Smooth muscle cell (in vitro differentiated cells): ENCODE measurements at regions not wholly inside any gene's neighbourhood (a gene's known extent, or its start where the extent isn't known, plus 50 kb on each side); places are given as distances from the start of the nearest gene placed in this dataset.

Source experiments
- DNase-seq: peaks from one replicate; lab custom pipeline; 2025; ENCODE audit not compliant: unreplicated experiment; lab: John Stamatoyannopoulos, UW
- H2AFZ ChIP-seq: fragments of 200-600 bp; sonication (generic); 2 replicates; pipeline ENCODE4 v1.6.0; 2016; ENCODE audit warnings: antibody characterized with exemption, low read depth, mild to moderate bottlenecking
- H3F3A ChIP-seq: fragments of 200-600 bp; sonication (generic); 2 replicates; pipeline ENCODE4 v1.6.0; 2017; ENCODE audit warnings: antibody characterized with exemption, low read depth
- H3K27ac ChIP-seq: fragments of 200-600 bp; sonication (generic); 2 replicates; pipeline ENCODE4 v1.5.1; 2016; ENCODE audit warnings: low read depth, mild to moderate bottlenecking
- H3K27me3 ChIP-seq: fragments of 200-600 bp; sonication (generic); 2 replicates; pipeline ENCODE4 v1.6.1; 2016; ENCODE audit warnings: low read depth, mild to moderate bottlenecking
- H3K36me3 ChIP-seq: fragments of 200-600 bp; sonication (generic); 2 replicates; pipeline ENCODE4 v1.5.1; 2016; ENCODE audit warnings: low read depth
- H3K4me1 ChIP-seq: fragments of 200-600 bp; sonication (generic); 2 replicates; pipeline ENCODE4 v1.5.1; 2016; ENCODE audit warnings: low read depth
- H3K4me2 ChIP-seq: fragments of 200-600 bp; sonication (generic); 2 replicates; pipeline ENCODE4 v1.6.0; 2016; ENCODE audit warnings: mild to moderate bottlenecking
- H3K4me3 ChIP-seq: fragments of 200-600 bp; sonication (generic); 2 replicates; pipeline ENCODE4 v1.5.1; 2016; ENCODE audit warnings: mild to moderate bottlenecking
- H3K79me2 ChIP-seq: fragments of 200-600 bp; sonication (generic); 2 replicates; pipeline ENCODE4 v1.6.0; 2016; ENCODE audit warnings: low read depth, mild to moderate bottlenecking
- H3K9ac ChIP-seq: fragments of 200-600 bp; sonication (generic); 2 replicates; pipeline ENCODE4 v1.6.0; 2016; ENCODE audit warnings: low read depth
- H3K9me3 ChIP-seq: fragments of 200-600 bp; sonication (generic); replicated peaks from 2 replicates; pipeline ENCODE4 v1.5.1; 2016; ENCODE audit warnings: low read depth
- H4K20me1 ChIP-seq: fragments of 200-600 bp; sonication (generic); 2 replicates; pipeline ENCODE4 v1.6.0; 2016; ENCODE audit warnings: low read depth
- CTCF ChIP-seq: fragments of 200-600 bp; sonication (generic); IDR thresholded peaks from 2 replicates; pipeline ENCODE4 v1.5.1; 2017; ENCODE audit warnings: borderline replicate concordance, mild to moderate bottlenecking, antibody characterized with exemption; ENCODE audit not compliant: insufficient read depth, poor library complexity, severe bottlenecking
- WGBS: methylation state at CpG from one replicate; pipeline ENCODE4 v1.1.7; 2016; ENCODE audit warnings: low lambda C conversion rate; 5-methylcytosine and 5-hydroxymethylcytosine counted together

GRCh38 chr5:5658889-5659465, 236.5 kb downstream of the ICE1 start:
- Histone ChIP-seq H3K4me2 (peak overlapping the region; percentile 78), H3K27ac (peak overlapping the region; percentile 55), H2AFZ (no peak overlapping the region), H3K4me3 (no peak overlapping the region), H4K20me1 (no peaks in the 10 kb centered on the region), H3K27me3 (no peaks in the 10 kb centered on the region), H3K79me2 (no peaks in the 10 kb centered on the region), H3F3A (no peaks in the 10 kb centered on the region), H3K9ac (no peak overlapping the region), H3K4me1 (no peaks in the 10 kb centered on the region), H3K9me3 (no peaks in the 10 kb centered on the region), H3K36me3 (no peaks in the 10 kb centered on the region)
- no peak for DNase-seq
- no peak for TF ChIP-seq CTCF
- 83% methylated on average over 3 of the region's 3 CpGs for WGBS

GRCh38 chr5:5658226-5658625, 235.7 kb downstream of the ICE1 start:
- DNase-seq = no peak
- no peak for TF ChIP-seq CTCF

GRCh38 chr5:5652181-5652580, 229.7 kb downstream of the ICE1 start:
- Histone ChIP-seq H3F3A (no peaks in the 10 kb centered on the region), H3K27me3 (no peaks in the 10 kb centered on the region), H3K4me2 (no peak overlapping the region), H3K27ac (no peak overlapping the region), H3K36me3 (no peaks in the 10 kb centered on the region), H2AFZ (no peak overlapping the region), H3K9me3 (no peaks in the 10 kb centered on the region), H3K4me3 (no peak overlapping the region), H3K9ac (no peak overlapping the region), H3K4me1 (peaks cover 3% of the 10 kb centered on the region), H3K79me2 (no peaks in the 10 kb centered on the region), H4K20me1 (no peaks in the 10 kb centered on the region)
- TF ChIP-seq CTCF = no peak
- DNase-seq = no peak
- 95% methylated on average over 13 of the region's 13 CpGs for WGBS

More at GRCh38 chr5:5658226-5658625, 235.7 kb downstream of the ICE1 start:
- 30% methylated on average over 4 of the region's 4 CpGs for WGBS
- Histone ChIP-seq H3K27ac (peak overlapping the region; percentile 76), H3K4me2 (peak overlapping the region; percentile 78), H3K79me2 (no peaks in the 10 kb centered on the region), H2AFZ (peak overlapping the region; percentile 28), H3K9me3 (no peaks in the 10 kb centered on the region), H3K4me1 (no peaks in the 10 kb centered on the region), H3K9ac (no peak overlapping the region), H3K4me3 (peak overlapping the region; percentile 27), H3F3A (no peaks in the 10 kb centered on the region), H4K20me1 (no peaks in the 10 kb centered on the region), H3K36me3 (no peaks in the 10 kb centered on the region), H3K27me3 (no peaks in the 10 kb centered on the region)

GRCh38 chr5:5650949-5651348, 228.5 kb downstream of the ICE1 start:
- no peaks in the 10 kb centered on the region for H3K27me3 ChIP-seq

More at GRCh38 chr5:5650949-5651348, 228.5 kb downstream of the ICE1 start:
- no peaks in the 10 kb centered on the region for H3K9me3 ChIP-seq
- H3K36me3 ChIP-seq = no peaks in the 10 kb centered on the region
- H2AFZ ChIP-seq = no peak overlapping the region
- H3K4me3 ChIP-seq = no peak overlapping the region
- no peaks in the 10 kb centered on the region for H3K79me2 ChIP-seq
- no peak overlapping the region for H3K9ac ChIP-seq
- no peak overlapping the region for H3K4me2 ChIP-seq
- no peak for DNase-seq
- peak overlapping the region; percentile 20 for H3K27ac ChIP-seq
- 98% methylated on average over 2 of the region's 2 CpGs for WGBS
- no peaks in the 10 kb centered on the region for H3F3A ChIP-seq
- no peak for TF ChIP-seq CTCF
- peaks cover 3% of the 10 kb centered on the region for H3K4me1 ChIP-seq
- H4K20me1 ChIP-seq = no peaks in the 10 kb centered on the region
